AG09309 (cell line): ENCODE measurements at regions not wholly inside any gene's neighbourhood (a gene's known extent, or its start where the extent isn't known, plus 50 kb on each side); places are given as distances from the start of the nearest gene placed in this dataset.

Source experiments
- DNase-seq: peaks from one replicate; pipeline ENCODE4 v3.0.0-alpha.2; 2010; ENCODE audit warnings: low read depth
- H3K4me3 ChIP-seq: 2 replicates; pipeline ENCODE4 v1.5.1; 2011; ENCODE audit warnings: mild to moderate bottlenecking, low read depth, low read length, moderate library complexity; ENCODE audit not compliant: control insufficient read depth
- CTCF ChIP-seq: IDR thresholded peaks from 2 replicates; pipeline ENCODE4 v1.5.1; 2011; ENCODE audit warnings: mild to moderate bottlenecking, low read depth, low read length, inconsistent platforms; ENCODE audit not compliant: insufficient read depth, control insufficient read depth; ENCODE audit errors: missing control alignments

DNA sequence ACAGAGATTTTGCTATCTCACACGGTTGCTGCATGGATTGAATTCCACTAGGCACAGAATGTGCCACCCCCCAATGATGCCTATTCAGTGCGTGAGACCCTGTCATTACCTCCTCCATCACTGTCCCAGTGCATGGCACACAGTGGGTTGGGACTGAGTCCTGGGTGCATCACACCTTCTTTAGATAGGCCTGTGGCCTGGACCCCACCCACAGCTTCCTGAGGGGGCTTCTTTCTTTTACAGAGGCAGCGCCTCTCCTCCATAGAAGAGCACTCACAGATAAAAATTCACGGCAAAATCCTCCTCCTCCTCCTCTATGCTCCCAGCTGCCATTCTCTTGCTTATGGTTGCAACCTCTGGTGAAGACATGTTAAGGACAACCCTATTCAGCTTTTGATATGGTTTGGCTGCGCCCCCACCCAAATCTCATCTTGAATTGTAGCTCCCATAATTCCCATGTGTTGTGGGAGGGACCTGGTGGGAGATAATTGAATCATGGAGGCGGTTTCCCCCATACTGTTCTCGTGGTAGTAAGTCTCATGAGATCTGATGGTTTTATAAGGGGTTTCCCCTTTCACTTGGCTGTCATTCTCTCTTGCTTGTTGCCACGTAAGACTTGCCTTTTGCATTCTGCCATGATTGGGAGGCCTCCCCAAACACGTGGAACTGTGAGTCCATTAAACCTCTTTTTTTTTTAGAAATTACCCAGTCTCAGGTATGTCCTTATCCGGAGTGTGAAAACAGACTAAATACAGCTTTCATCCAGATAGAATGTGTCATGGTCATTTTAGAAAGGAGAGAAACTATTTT lies 147.6 kb downstream of the KLF13 start:
- H3K4me3 ChIP-seq: no peak overlapping the region
- no peak for DNase-seq
- TF ChIP-seq CTCF: no peak

DNA sequence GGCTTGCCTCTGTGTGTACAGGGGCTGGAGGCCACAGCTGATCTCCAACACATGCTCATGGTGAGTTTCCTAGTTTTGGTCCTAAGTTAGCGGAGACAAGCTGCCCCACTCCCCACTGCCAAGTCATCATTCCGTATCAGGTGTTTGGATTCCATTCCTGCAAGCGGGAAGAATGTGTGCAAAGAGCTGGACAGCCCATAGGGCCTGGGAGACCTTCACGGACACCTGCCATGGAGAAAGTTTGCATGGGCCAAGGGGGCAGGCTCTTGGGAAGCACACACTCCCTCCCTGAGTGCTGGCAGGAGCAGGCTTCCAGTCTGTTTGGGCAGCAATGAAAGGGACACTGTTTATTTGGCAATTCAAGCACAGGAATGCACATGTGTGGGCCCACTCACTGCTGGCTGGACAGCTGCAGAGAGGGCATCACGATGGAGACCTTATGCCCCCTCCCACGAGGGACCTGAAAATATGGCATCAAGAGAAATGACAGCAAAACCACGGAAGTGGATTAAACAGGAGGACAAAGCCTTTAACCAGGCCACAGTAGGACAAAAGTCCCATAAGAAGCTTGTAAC lies 149.7 kb downstream of the KLF13 start:
- TF ChIP-seq CTCF: no peak
- no peak overlapping the region for H3K4me3 ChIP-seq
- DNase-seq: no peak

DNA sequence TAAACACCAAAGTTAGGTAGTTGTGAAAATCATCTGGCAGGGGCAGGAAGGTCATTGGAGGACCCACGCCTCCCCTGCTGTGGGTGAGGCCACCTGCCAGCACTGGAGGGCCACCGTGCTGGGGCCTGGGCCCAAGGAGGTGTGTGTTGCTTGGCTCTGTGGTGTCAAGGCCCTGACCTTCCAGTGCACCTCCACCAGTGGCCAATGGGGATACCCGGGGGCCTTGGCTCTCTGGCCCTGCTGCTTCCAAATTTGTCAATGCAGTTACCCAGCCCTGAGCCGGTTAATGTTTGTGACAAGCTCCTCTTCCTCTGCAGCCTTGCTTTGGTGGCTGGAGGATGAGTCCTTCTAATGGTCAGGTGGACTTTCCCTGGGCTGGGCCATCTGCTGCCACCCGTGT lies 150.2 kb downstream of the KLF13 start:
- no peak for DNase-seq
- TF ChIP-seq CTCF: no peak
- H3K4me3 ChIP-seq: no peak overlapping the region

DNA sequence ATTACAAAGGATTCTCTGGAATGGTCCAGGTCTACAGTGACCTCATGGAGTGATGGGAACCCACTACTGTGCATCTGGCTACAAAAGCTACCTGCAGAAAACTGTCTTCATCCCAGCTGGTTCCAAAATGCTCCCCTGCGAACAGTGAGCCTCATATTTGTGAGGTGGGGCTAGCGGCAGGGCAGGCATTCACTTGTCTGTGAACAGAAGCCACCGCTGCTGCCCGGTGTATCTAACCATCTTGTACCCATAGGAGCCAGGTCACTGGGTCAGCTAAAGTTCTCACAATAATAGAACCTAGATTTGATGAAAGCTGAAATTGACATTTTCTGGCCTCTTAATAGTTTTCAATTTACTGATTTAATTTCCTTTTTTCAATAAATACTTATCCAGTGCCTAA lies 150.7 kb downstream of the KLF13 start:
- TF ChIP-seq CTCF: no peak
- no peak for DNase-seq
- H3K4me3 ChIP-seq: no peak overlapping the region

DNA sequence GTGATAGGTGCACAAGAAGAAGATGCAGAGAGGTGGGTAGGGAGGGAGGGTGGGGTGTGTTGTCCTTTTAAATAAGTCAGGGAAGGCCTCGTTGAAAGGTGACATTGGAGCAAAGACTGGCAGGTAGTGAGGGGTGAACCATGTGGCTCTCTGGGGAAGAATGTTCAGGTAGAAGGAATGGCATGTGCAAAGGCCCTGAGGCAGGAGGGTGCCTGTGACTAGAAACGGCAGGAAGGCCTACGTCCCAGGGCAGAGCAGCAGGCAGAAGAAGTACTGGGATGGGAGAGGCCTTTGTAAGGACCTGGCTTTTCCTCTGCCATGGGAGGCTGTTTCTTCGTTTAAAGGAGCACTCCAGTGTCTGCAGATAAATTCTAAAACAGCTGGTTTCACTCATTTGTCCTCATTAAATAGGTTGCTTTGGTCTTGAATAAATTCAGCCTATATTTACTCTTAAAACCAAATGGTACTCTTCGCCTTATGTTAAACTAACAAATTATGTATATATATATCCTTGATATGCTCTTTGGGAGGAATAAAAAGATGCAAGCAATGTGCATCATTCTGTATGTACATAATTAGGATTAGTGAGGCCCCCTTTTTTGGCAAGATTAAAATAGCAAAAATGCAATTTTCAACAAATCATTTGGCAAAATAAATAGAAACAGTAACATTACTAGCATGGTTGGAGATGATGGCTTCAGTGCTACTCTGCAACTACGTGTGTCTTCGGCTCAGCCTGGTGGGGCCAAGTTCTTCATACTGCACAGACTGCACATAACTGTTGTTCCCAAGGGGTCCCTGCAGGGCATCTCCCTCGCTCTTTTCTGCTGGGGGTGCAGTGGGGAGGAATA lies 151.4 kb downstream of the KLF13 start:
- no peak for DNase-seq
- no peak overlapping the region for H3K4me3 ChIP-seq
- TF ChIP-seq CTCF: no peak

- no peak overlapping the region for H3K4me3 ChIP-seq
Measured at GRCh38 chr15:31478702-31479221, 152.1 kb downstream of the KLF13 start.

More at GRCh38 chr15:31478702-31479221, 152.1 kb downstream of the KLF13 start:
- TF ChIP-seq CTCF: no peak
- DNase-seq: no peak
